ENCODE measurements at regions not wholly inside any gene's neighbourhood (a gene's known extent, or its start where the extent isn't known, plus 50 kb on each side); places are given as distances from the start of the nearest gene placed in this dataset.
"Not testable (repeated sequence)": the region's sequence is repeated elsewhere in the genome, so short reads cannot be mapped to it uniquely, and the experiment has no call there.

GRCh38 chr7:131145026-131145425, 182.7 kb upstream of the MKLN1 start:
- ATAC-seq (no peak), DNase-seq (ENCODE audit: low spot score in 2 of 2) (no peak)
- H3K36me3 Mint-ChIP-seq = no peaks in the 10 kb centered on the region
- peaks cover 0 to 3% of the 10 kb centered on the region in 2 donors for H3K9me3 Mint-ChIP-seq
- H3K27ac Mint-ChIP-seq = no peak overlapping the region

DNA sequence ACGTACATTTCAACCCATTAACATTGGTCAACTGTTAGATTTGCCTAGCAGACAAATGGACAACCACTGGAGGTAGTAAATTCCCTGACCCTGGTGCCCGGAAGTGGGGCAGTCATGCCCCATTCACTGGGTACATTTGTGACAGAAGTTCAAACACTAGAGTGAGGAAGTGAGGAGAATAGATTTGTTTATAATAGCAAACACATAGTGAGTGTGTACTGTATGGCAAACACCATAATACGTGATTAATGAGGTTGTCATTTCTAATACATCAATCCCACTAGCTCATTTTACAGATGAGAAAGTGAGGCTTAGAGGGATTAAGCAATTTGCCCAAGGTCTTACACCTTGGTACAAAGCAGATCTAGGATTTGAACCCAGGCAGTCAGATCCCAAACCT, 181.9 kb upstream of the MKLN1 start:
- no peak for DNase-seq (ENCODE audit: low spot score in 2 of 2)
- no peak overlapping the region for H3K27ac Mint-ChIP-seq
- no peak for ATAC-seq
- H3K36me3 Mint-ChIP-seq = no peaks in the 10 kb centered on the region
- H3K9me3 Mint-ChIP-seq = peaks cover 0 to 3% of the 10 kb centered on the region in 2 donors

DNA sequence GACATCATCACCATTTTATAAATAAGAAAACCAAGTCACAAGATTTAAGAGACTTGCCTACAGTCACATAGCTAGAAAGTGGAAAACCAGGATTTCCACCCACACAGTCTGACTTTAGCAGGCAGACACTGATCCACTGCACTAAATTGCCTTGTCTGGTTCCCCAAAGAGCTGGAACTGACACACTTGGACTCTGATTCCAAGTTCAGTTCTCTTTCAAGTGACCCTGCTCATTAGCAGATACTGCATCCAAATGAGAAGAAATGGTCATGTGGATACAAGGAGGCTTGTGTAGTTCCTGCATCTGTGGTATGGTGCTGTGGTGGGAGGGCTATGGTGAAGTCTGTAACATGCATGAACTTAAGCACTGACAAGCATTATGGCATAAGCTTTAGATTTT, 180.1 kb upstream of the MKLN1 start:
- Mint-ChIP-seq H3K27ac (no peak overlapping the region), H3K9me3 (no peaks in the 10 kb centered on the region), H3K36me3 (no peaks in the 10 kb centered on the region)
- no peak for ATAC-seq
- no peak for DNase-seq (ENCODE audit: low spot score in 2 of 2)

GRCh38 chr7:131148258-131148657, 179.4 kb upstream of the MKLN1 start:
- no peaks in the 10 kb centered on the region for H3K36me3 Mint-ChIP-seq
- H3K9me3 Mint-ChIP-seq = no peaks in the 10 kb centered on the region
- no peak overlapping the region for H3K27ac Mint-ChIP-seq
- DNase-seq (ENCODE audit: low spot score in 2 of 2) (no peak), ATAC-seq (no peak)

DNA sequence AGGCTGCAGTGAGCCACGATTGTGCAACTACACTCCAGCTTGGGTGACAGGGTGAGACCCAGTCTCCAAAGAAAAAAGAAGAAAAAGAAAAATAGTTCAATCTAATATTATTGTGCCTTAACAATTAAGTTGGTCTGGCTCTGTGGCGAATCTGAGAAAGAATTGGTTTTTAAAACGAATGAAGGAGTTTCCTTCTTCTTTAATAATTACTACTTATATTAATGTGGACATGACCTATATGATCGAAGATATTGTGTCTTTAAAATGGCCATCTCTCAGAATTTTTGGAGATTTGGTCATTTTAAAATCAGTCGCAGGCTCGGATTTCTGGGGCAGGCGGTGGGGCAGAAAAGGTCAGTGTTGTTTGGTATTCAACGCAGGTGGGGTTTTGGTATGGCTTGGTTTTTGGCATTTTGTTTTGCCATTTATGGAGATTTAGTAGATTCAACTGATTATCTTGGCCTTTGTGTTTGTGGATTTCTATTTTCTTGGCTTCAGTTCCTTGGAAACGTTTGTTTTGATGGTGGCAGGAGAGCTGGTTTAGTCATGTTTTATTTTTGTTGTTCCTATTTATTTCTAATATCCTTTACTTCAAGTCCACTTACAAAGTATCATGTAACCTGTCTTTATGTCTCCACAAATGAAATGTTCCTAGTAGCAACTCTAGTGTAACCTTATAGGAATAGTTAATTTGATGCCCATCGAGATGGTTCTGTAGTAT, 178.8 kb upstream of the MKLN1 start:
- Mint-ChIP-seq H3K9me3 (no peaks in the 10 kb centered on the region), H3K27ac (no peak overlapping the region), H3K36me3 (no peaks in the 10 kb centered on the region)
- ATAC-seq (no peak), DNase-seq (ENCODE audit: low spot score in 2 of 2) (no peak)

DNA sequence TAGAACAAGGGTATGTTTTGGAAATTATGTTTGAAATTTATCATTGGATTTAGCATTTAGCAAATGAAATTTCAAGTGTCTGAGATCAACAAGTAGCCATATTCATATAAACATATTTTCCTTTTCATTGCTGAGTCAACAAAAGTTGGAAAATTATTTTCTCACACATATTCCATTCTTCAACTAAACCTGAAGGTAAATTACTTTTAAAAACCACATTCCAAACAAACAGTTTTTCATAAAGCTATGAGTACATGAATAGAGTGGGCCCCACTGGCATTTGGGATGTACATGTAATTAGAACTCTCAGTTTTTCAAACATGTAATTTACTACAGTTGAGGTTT, 178.3 kb upstream of the MKLN1 start:
- Mint-ChIP-seq H3K27ac (no peak overlapping the region), H3K36me3 (no peaks in the 10 kb centered on the region), H3K9me3 (no peaks in the 10 kb centered on the region)
- ATAC-seq (no peak), DNase-seq (ENCODE audit: low spot score in 2 of 2) (no peak)

DNA sequence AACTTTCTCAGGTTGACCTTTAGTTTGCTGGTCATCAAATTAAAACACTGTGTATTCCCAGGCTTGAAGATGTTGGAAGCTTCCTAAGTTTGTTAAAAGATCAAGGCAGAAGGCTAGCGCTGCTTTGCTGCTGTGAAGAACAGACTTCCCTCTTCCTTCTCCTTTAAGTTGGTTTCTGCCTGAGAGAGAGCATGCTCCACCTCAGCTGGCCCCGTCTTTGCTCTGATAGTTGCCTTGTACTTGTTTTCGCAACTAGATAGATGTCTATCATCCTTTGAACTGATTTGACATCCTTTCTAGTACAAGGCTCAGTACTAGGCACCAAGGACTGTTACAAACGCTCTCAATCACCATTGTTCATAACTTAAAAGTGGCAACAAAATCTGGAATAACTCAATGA, 177.8 kb upstream of the MKLN1 start:
- ATAC-seq = no peak
- DNase-seq (ENCODE audit: low spot score in 2 of 2) = no peak
- no peak overlapping the region for H3K27ac Mint-ChIP-seq
- H3K36me3 Mint-ChIP-seq = no peaks in the 10 kb centered on the region
- no peaks in the 10 kb centered on the region for H3K9me3 Mint-ChIP-seq

DNA sequence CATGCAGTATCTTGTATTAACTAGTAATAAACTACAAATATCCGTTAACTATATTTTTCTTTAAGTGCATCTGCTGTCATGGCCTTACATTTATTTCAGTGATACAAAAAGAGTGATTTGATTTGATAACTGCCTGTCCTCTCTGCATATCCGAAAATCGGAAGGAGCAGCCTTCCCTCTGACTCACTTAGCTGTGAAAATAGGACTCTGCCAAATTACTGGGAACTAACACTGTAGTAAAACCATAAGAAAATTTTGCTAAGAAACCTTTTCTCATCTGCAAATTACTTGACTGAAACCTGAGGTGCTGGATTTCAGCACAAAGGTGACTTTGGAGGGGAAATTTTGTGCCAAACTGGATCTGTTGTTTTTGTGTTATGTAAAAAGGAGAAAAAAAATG, 176.6 kb upstream of the MKLN1 start:
- H3K27ac Mint-ChIP-seq = no peak overlapping the region
- H3K36me3 Mint-ChIP-seq = no peaks in the 10 kb centered on the region
- DNase-seq (ENCODE audit: low spot score in 2 of 2) (no peak), ATAC-seq (no peak)
- no peaks in the 10 kb centered on the region for H3K9me3 Mint-ChIP-seq

DNA sequence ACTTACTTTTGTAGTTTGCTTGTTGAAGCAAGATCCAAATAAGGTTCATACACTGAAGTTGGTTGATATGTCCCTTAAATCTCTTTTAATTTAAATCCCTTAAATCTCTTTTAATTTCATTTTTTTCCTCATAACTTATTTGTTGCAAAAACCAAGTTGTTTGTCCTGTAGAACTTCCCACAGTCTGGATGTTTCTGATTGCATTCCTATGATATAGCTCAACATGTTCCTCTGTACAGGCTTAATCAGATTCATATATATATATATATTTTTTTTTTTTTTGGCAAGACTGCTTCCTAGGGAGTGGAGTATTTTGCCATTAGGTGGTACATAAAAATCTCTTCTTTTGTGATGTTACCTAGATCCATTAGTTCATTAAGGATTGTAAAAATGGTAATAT, 174.9 kb upstream of the MKLN1 start:
- H3K27ac Mint-ChIP-seq = no peak overlapping the region
- no peaks in the 10 kb centered on the region for H3K9me3 Mint-ChIP-seq
- ATAC-seq = no peak
- no peaks in the 10 kb centered on the region for H3K36me3 Mint-ChIP-seq
- DNase-seq (ENCODE audit: low spot score in 2 of 2) = no peak

GRCh38 chr7:131154380-131154779, 173.3 kb upstream of the MKLN1 start:
- H3K27ac Mint-ChIP-seq = peak overlapping the region in 1 of 2 donors; percentile 71
- no peaks in the 10 kb centered on the region for H3K9me3 Mint-ChIP-seq
- no peaks in the 10 kb centered on the region for H3K36me3 Mint-ChIP-seq
- no peak for DNase-seq (ENCODE audit: low spot score in 2 of 2)
- ATAC-seq = no peak

- Mint-ChIP-seq H3K27ac (no peak overlapping the region), H3K36me3 (no peaks in the 10 kb centered on the region), H3K9me3 (no peaks in the 10 kb centered on the region)
- DNase-seq (ENCODE audit: low spot score in 2 of 2) (no peak), ATAC-seq (no peak)
These were observed 170.0 kb upstream of the MKLN1 start for GRCh38 chr7:131157530-131158243.

DNA sequence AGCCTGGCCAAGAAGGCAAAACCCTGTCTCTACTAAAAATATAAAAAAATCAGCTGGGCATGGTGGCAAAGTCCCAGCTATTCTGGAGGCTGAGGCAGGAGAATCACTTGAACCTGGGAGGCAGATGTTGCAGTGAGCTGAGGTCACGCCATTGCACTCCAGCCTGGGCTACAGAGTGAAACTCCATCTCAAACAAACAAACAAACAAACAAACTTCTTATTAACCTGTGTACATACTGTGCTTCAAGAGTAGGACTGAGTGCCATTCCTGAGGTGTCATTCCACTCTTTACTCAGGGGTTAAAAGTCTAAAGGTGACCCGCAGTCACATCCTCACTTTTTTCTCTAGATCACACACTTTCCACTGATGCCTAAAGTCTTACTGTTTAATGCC, 169.4 kb upstream of the MKLN1 start:
- not testable (repeated sequence) for DNase-seq (ENCODE audit: low spot score in 2 of 2); H3K9me3 Mint-ChIP-seq; ATAC-seq; H3K36me3 Mint-ChIP-seq; H3K27ac Mint-ChIP-seq

- ATAC-seq (no peak), DNase-seq (ENCODE audit: low spot score in 2 of 2) (no peak)
- no peak overlapping the region for H3K27ac Mint-ChIP-seq
- H3K36me3 Mint-ChIP-seq = no peaks in the 10 kb centered on the region
- H3K9me3 Mint-ChIP-seq = no peaks in the 10 kb centered on the region
These were observed 167.7 kb upstream of the MKLN1 start for GRCh38 chr7:131159961-131160361.

- H3K36me3 Mint-ChIP-seq = no peaks in the 10 kb centered on the region
- no peak for ATAC-seq
- no peaks in the 10 kb centered on the region for H3K9me3 Mint-ChIP-seq
- no peak for DNase-seq (ENCODE audit: low spot score in 2 of 2)
- no peak overlapping the region for H3K27ac Mint-ChIP-seq
These were observed 166.6 kb upstream of the MKLN1 start for GRCh38 chr7:131161103-131161502.

- no peak for DNase-seq (ENCODE audit: low spot score in 2 of 2)
- Mint-ChIP-seq H3K36me3 (no peaks in the 10 kb centered on the region), H3K9me3 (no peaks in the 10 kb centered on the region), H3K27ac (peak overlapping the region in 1 of 2 donors; percentile 48)
- no peak for ATAC-seq
These were observed 163.4 kb upstream of the MKLN1 start for GRCh38 chr7:131164025-131164925.

GRCh38 chr7:131166066-131166465, 161.6 kb upstream of the MKLN1 start:
- H3K36me3 Mint-ChIP-seq = no peaks in the 10 kb centered on the region
- ATAC-seq = no peak
- H3K27ac Mint-ChIP-seq = no peak overlapping the region
- no peaks in the 10 kb centered on the region for H3K9me3 Mint-ChIP-seq
- no peak for DNase-seq (ENCODE audit: low spot score in 2 of 2)

- no peaks in the 10 kb centered on the region for H3K36me3 Mint-ChIP-seq
- DNase-seq (ENCODE audit: low spot score in 2 of 2) (no peak), ATAC-seq (no peak)
- no peaks in the 10 kb centered on the region for H3K9me3 Mint-ChIP-seq
- H3K27ac Mint-ChIP-seq = peak overlapping the region in 1 of 2 donors; percentile 5
These were observed 157.0 kb upstream of the MKLN1 start for GRCh38 chr7:131170440-131171271.
